Breast epithelium (tissue), 3 donors: ENCODE measurements at regions not wholly inside any gene's neighbourhood (a gene's known extent, or its start where the extent isn't known, plus 50 kb on each side); places are given as distances from the start of the nearest gene placed in this dataset.

Experiments used
- CTCF ChIP-seq, 3 donors: fragments of 450-650 bp; IDR thresholded peaks; one replicate each; pipeline ENCODE4 v1.5.1; 2016 to 2017; ENCODE audit warnings: antibody characterized with exemption in 3 of 3, mild to moderate bottlenecking in 3 of 3, moderate library complexity in 3 of 3
- POLR2A ChIP-seq: fragments of 450-650 bp; IDR thresholded peaks from one replicate; pipeline ENCODE4 v1.6.1; 2016; ENCODE audit warnings: antibody characterized with exemption, mild to moderate bottlenecking, moderate library complexity

GRCh38 chr4:19544446-19545125 is 707.1 kb upstream of the SLIT2 start:
- TF ChIP-seq CTCF (IDR thresholded peaks at IDR 0.05) (no peak), POLR2A (no peak)
